ENCODE measurements at regions not wholly inside any gene's neighbourhood (a gene's known extent, or its start where the extent isn't known, plus 50 kb on each side); places are given as distances from the start of the nearest gene placed in this dataset.

- no peak for TF ChIP-seq POLR2A (IDR thresholded peaks at IDR 0.05)
- no peak for TF ChIP-seq CTCF (IDR thresholded peaks at IDR 0.05)
These were observed 61.8 kb upstream of the DAB1 start for GRCh38 chr1:57485643-57486042.
